Spleen (tissue), 11 donors: ENCODE measurements at regions not wholly inside any gene's neighbourhood (a gene's known extent, or its start where the extent isn't known, plus 50 kb on each side); places are given as distances from the start of the nearest gene placed in this dataset.
"Not testable (repeated sequence)": the region's sequence is repeated elsewhere in the genome, so short reads cannot be mapped to it uniquely, and the experiment has no call there.

Experiments used
- DNase-seq: peaks from one replicate; pipeline ENCODE4 v3.0.0-alpha.2; 2020
- H3K27ac ChIP-seq, 8 donors: fragments of 200-600 bp; sonication (generic) in 7 of 8; 1 replicate in 4 of 8; 2 replicates in 4 of 8; pipeline versions ENCODE4 v1.5.0 to v1.8.0; 2016 to 2021; ENCODE audit warnings: inconsistent platforms in 4 of 8, mild to moderate bottlenecking in 4 of 8, moderate library complexity in 1 of 8
- H3K27me3 ChIP-seq, 7 donors: fragments of 200-600 bp; sonication (generic) in 6 of 7; replicated peaks in 1 of 7; 1 replicate in 4 of 7; 2 replicates in 3 of 7; pipeline versions ENCODE4 v1.5.0 to v1.8.0; 2016 to 2021; ENCODE audit warnings: inconsistent platforms in 3 of 7, mild to moderate bottlenecking in 1 of 7
- H3K36me3 ChIP-seq, 6 donors: fragments of 200-600 bp; sonication (generic) in 5 of 6; 1 replicate in 4 of 6; 2 replicates in 2 of 6; pipeline versions ENCODE4 v1.5.0 to v1.8.0; 2016 to 2021; ENCODE audit warnings: inconsistent platforms in 2 of 6
- H3K4me1 ChIP-seq, 6 donors: fragments of 200-600 bp; sonication (generic) in 5 of 6; 1 replicate in 3 of 6; 2 replicates in 3 of 6; pipeline versions ENCODE4 v1.5.0 to v1.8.0; 2016 to 2021; ENCODE audit warnings: inconsistent platforms in 3 of 6
- H3K4me3 ChIP-seq, 8 donors: fragments of 200-600 bp; sonication (generic) in 7 of 8; 1 replicate in 4 of 8; 2 replicates in 4 of 8; pipeline versions ENCODE4 v1.5.0 to v1.8.0; 2016 to 2021; ENCODE audit warnings: inconsistent platforms in 4 of 8, mild to moderate bottlenecking in 4 of 8, moderate library complexity in 2 of 8
- H3K9me3 ChIP-seq, 8 donors: fragments of 200-600 bp; sonication (generic) in 7 of 8; 1 replicate in 4 of 8; 2 replicates in 4 of 8; pipeline versions ENCODE4 v1.5.0 to v1.8.0; 2016 to 2021; ENCODE audit warnings: inconsistent platforms in 4 of 8
- POLR2A ChIP-seq, 3 donors: fragments of 450-650 bp; IDR thresholded peaks; one replicate each; pipeline ENCODE4 v1.5.1; 2017; ENCODE audit warnings: antibody characterized with exemption in 3 of 3, mild to moderate bottlenecking in 1 of 3
- POLR2AphosphoS5 ChIP-seq, 3 donors: sonication (generic); formaldehyde crosslinking; IDR thresholded peaks; one replicate each; pipeline ENCODE4 v1.5.1; 2017; ENCODE audit warnings: antibody characterized with exemption in 3 of 3
- WGBS, 5 donors: extraction: QIAGEN DNeasy Blood & Tissue Kit in 3 of 5; methylation state at CpG; one replicate each; pipeline versions ENCODE4 v1.1.5 to v1.1.7; 2013 to 2018; 5-methylcytosine and 5-hydroxymethylcytosine counted together
- intact Hi-C: fragments of 100-400 bp; cut with DNase I; formaldehyde crosslinking; loops from one replicate; pipeline ENCODE4 v1.15.0; 2023; ENCODE audit warnings: low total_unique reads
- TF ChIP-seq, protein P1 (sequence below), 11 experiments: fragments of 200-600 bp in 7 of 11; fragments of 450-650 bp in 4 of 11; sonication (generic) in 4 of 11; IDR thresholded peaks in 8 of 11; conservative IDR thresholded peaks in 3 of 11; 1 replicate in 7 of 11; 2 replicates in 4 of 11; pipeline versions ENCODE4 v1.4.0 to v1.8.0; 2016 to 2021; ENCODE audit warnings: antibody characterized with exemption in 11 of 11, inconsistent platforms in 4 of 11, mild to moderate bottlenecking in 1 of 11
- donor health status: healthy with polysubstance abuse.
- donor health status: DM: no; HTN: no; CAD: no; lungs with moderate emphysema.
- donor health status: DM: no; HTN: no; CAD: no.
- donor health status: Bipolar disorder and iron deficiency.
- donor health status: healthy.
- donor health status: DM: no; HTN: no; CAD: no.
- donor health status: DM: yes; HTN: yes; CAD: no.

DNA sequence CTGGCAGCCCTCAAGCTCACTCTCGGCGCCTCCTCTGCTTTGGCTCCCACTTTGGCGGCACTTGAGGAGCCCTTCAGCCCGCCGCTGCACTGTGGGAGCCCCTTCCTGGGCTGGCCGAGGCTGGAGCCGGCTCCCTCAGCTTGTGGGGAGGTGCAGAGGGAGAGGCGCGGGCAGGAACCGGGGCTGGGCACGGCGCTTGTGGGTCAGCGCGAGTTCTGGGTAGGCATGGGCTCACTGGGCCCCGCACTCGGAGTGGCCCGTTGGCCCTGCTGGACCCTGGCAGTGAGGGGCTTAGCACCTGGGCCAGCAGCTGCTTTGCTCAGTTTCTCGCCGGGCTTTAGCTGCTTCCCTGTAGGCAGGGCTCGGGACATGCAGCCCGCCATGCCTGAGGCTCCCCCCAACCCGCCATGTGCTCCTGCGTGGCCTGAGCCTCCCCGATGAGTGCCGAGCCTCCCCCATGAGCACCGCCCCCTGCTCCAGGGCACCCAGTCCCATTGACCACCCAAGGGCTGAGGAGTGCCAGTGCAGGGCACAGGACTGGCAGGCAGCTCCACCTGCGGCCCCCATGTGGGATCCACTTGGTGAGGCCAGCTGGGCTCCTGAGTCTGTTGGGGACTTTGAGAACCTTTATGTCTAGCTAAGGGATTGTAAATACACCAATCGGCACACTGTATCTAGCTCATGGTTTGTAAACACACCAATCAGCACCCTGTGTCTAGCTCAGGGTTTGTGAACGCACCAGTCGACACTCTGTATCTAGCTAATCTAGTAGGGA lies 101.5 kb upstream of the DRD5 start:
- no peak for DNase-seq
- Histone ChIP-seq H3K27me3 (peaks cover 0 to under 1% (median 0%) of the 10 kb centered on the region in 7 donors), H3K9me3 (no peaks in the 10 kb centered on the region), H3K36me3 (no peaks in the 10 kb centered on the region), H3K4me1 (no peaks in the 10 kb centered on the region), H3K27ac (no peak overlapping the region), H3K4me3 (no peak overlapping the region)
- 89 to 95% (median 93%) methylated on average over 23 to 30 of the region's 30 CpGs for WGBS, 5 donors
- intact Hi-C loops, result no loop called here
- TF ChIP-seq, protein P1, sequence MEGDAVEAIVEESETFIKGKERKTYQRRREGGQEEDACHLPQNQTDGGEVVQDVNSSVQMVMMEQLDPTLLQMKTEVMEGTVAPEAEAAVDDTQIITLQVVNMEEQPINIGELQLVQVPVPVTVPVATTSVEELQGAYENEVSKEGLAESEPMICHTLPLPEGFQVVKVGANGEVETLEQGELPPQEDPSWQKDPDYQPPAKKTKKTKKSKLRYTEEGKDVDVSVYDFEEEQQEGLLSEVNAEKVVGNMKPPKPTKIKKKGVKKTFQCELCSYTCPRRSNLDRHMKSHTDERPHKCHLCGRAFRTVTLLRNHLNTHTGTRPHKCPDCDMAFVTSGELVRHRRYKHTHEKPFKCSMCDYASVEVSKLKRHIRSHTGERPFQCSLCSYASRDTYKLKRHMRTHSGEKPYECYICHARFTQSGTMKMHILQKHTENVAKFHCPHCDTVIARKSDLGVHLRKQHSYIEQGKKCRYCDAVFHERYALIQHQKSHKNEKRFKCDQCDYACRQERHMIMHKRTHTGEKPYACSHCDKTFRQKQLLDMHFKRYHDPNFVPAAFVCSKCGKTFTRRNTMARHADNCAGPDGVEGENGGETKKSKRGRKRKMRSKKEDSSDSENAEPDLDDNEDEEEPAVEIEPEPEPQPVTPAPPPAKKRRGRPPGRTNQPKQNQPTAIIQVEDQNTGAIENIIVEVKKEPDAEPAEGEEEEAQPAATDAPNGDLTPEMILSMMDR (IDR thresholded peaks at IDR 0.05 in 8 of 11, conservative IDR thresholded peaks at IDR 0.05 in 3 of 11), result no peak
- TF ChIP-seq POLR2A (IDR thresholded peaks at IDR 0.05) (no peak), POLR2AphosphoS5 (IDR thresholded peaks at IDR 0.05) (no peak)

DNA sequence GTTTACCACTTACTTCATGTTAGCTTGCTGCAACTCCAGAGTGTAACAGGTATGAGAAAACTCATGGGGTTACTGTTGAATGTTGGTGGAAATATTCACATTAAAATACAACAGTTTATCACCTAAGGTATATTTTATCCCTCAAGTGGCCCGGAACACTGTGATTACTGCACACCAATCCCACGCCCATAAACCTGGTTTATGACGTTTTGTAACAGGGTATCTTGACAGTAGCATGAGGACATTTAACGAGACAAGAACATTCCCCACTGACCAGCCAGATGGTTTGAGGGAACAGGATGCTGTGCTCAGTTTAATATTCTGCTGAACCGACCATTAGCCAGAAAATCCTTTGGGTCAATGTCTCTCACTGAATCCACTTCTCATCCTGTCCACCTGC lies 98.3 kb upstream of the DRD5 start:
- H3K27ac ChIP-seq, H3K9me3 ChIP-seq, H3K4me1 ChIP-seq, DNase-seq, H3K4me3 ChIP-seq, H3K36me3 ChIP-seq, intact Hi-C loops, H3K27me3 ChIP-seq: not testable (repeated sequence)
- WGBS, 5 donors, result 78 to 93% (median 89%) methylated on average over 5 of the region's 5 CpGs

DNA sequence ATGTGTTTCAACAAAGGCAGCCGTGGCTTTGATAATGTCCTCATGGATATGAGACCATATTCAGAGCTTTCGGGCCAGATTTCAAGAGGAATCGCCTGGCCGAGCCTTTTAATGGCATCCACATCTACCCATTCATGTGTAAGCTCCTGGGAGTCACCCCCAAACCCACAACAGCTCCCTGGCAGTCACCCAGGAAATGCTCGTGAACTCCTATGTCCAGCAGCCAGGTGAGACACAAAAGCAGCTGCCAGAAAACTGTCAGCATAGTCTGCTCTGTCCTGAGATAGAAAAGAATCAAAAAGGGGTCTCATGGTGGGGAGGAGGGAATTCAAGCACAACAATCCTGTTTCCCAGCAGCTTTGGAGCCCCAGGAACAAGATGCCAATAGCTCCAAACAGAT lies 96.4 kb upstream of the DRD5 start:
- H3K4me3 ChIP-seq, H3K4me1 ChIP-seq, intact Hi-C loops, H3K27me3 ChIP-seq, H3K36me3 ChIP-seq, H3K27ac ChIP-seq, H3K9me3 ChIP-seq, DNase-seq: not testable (repeated sequence)
- 72 to 86% (median 79%) methylated on average over 5 of the region's 5 CpGs for WGBS, 5 donors

DNA sequence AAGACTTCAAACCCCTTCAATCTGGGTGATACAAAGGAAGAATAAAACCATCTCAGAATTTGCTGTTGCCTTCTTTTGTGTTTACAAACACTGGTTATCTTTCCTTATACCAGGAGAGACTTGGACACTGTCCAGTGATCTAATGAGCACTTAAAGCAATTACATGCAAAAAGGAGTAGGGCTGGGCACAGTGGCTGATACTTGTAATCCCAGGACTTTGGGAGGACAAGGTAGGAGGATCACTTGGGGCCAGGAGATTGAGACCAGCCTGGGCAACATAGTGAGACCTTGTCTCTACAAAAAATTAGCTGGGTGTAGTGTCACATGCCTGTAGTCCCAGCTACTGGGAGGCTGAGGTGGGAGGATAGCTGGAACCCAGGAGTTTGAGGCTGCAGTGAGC lies 95.7 kb upstream of the DRD5 start:
- H3K4me3 ChIP-seq, result no peak overlapping the region
- peaks cover 0 to under 1% (median 0%) of the 10 kb centered on the region in 6 donors for H3K4me1 ChIP-seq
- no peaks in the 10 kb centered on the region for H3K36me3 ChIP-seq
- H3K9me3 ChIP-seq, result no peaks in the 10 kb centered on the region
- peaks cover 0 to 5% (median 0%) of the 10 kb centered on the region in 7 donors for H3K27me3 ChIP-seq
- intact Hi-C loops, result no loop called here
- TF ChIP-seq POLR2AphosphoS5 (IDR thresholded peaks at IDR 0.05) (no peak), POLR2A (IDR thresholded peaks at IDR 0.05) (no peak)
- TF ChIP-seq, protein P1 (IDR thresholded peaks at IDR 0.05 in 8 of 11, conservative IDR thresholded peaks at IDR 0.05 in 3 of 11), result no peak
- DNase-seq, result no peak
- H3K27ac ChIP-seq, result no peak overlapping the region

DNA sequence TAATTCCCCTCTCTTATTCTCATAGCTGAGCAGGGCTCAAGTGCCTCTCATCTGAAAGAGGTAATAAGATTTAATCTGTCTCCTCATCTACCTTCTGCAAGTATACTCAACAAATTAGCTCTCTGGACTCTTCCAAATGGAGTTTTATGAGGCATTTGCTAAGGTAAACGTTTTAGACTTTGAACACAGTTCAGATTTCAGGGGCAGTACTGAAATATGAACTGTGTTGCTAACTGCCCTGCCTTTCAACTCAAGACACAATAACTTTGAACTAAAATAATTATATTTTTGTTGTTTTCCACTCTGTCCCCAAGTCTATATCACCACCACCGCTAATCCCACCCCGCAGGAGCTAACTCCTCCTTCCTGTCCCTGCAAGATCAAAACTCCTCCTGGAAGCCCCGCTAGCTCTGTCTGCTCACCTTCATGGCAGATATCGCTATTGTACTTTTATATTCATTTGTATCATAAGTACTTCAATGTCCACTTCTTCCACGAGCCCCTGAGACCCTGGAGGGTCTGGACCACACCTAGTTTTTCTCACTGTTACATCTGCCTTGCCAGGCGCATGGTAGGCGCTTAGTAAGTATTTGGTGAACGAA lies 90.7 kb upstream of the DRD5 start:
- WGBS, 5 donors, result 39 to 46% (median 41%) methylated on average over 9 of the region's 9 CpGs
- H3K36me3 ChIP-seq, intact Hi-C loops, H3K4me1 ChIP-seq, DNase-seq, H3K9me3 ChIP-seq, H3K27me3 ChIP-seq: not testable (repeated sequence)
- peak overlapping the region in 6 of 8 donors; percentile 51 to 82 (median 78) for H3K27ac ChIP-seq
- peak overlapping the region; percentile 41 to 75 (median 54) for H3K4me3 ChIP-seq
